ENCODE measurements at regions not wholly inside any gene's neighbourhood (a gene's known extent, or its start where the extent isn't known, plus 50 kb on each side); places are given as distances from the start of the nearest gene placed in this dataset.

- Histone ChIP-seq H3K36me3 (ENCODE audit: insufficient read depth, low read length) (no peaks in the 10 kb centered on the region), H3K27ac (ENCODE audit: low read depth, low read length) (no peak overlapping the region), H3K4me3 (ENCODE audit: low read length in 2 of 2) (no peak overlapping the region), H3K27me3 (ENCODE audit: insufficient read depth, low read length) (no peaks in the 10 kb centered on the region), H3K4me1 (ENCODE audit: insufficient read depth, low read length) (peaks cover 46% of the 10 kb centered on the region), H3K9me3 (ENCODE audit: control insufficient read depth in 1 of 2, low read length in 2 of 2) (no peaks in the 10 kb centered on the region)
- Mint-ChIP-seq H3K9me3 (no peaks in the 10 kb centered on the region), H3K27me3 (no peaks in the 10 kb centered on the region), H3K4me3 (no peak overlapping the region), H3K36me3 (no peaks in the 10 kb centered on the region), H3K27ac (no peak overlapping the region), H3K4me1 (peaks cover 0 to 12% (median 11%) of the 10 kb centered on the region in 4 donors)
- ChIA-PET POLR2A (ENCODE audit: partially characterized antibody) (no interaction called here), CTCF (ENCODE audit: partially characterized antibody) (interaction anchor here (3.7 kb wide), 1 partner anchor 55 kb away, joined by 11 read pairs; no protein-coding TSS in a partner anchor)
- no peak for DNase-seq
- intact Hi-C loops (cut with micrococcal nuclease) = loop anchor here (10.0 kb wide), 1 partner anchor 330 kb away; the partner anchor contains the start of gene IFIT5
Measured at GRCh38 chr10:89085153-89085552, 94.6 kb downstream of the FAS start.

- no peak for DNase-seq
- no peaks in the 10 kb centered on the region for H3K9me3 Mint-ChIP-seq
- Histone ChIP-seq H3K36me3 (ENCODE audit: insufficient read depth, low read length) (no peaks in the 10 kb centered on the region), H3K27me3 (ENCODE audit: insufficient read depth, low read length) (no peaks in the 10 kb centered on the region), H3K9me3 (ENCODE audit: control insufficient read depth in 1 of 2, low read length in 2 of 2) (no peaks in the 10 kb centered on the region), H3K27ac (ENCODE audit: low read depth, low read length) (no peak overlapping the region), H3K4me3 (ENCODE audit: low read length in 2 of 2) (no peak overlapping the region), H3K4me1 (ENCODE audit: insufficient read depth, low read length) (peaks cover 41% of the 10 kb centered on the region)
- no peak overlapping the region for H3K4me3 Mint-ChIP-seq
- intact Hi-C loops (cut with micrococcal nuclease) = loop anchor here (5.0 to 10.0 kb wide), 2 partner anchors 50 to 333 kb away; partner anchors contain the start of gene IFIT5
- peaks cover 0 to 3% of the 10 kb centered on the region in 2 donors for H3K36me3 Mint-ChIP-seq
- no peaks in the 10 kb centered on the region for H3K27me3 Mint-ChIP-seq
- H3K27ac Mint-ChIP-seq = peak overlapping the region in 1 of 7 donors; percentile 1
- peaks cover 0 to 10% (median 9%) of the 10 kb centered on the region in 4 donors for H3K4me1 Mint-ChIP-seq
- POLR2A ChIA-PET (ENCODE audit: partially characterized antibody) = no interaction called here
- CTCF ChIA-PET (ENCODE audit: partially characterized antibody) = interaction anchor here (2.5 kb wide), 1 partner anchor 52 kb away, joined by 7 read pairs; no protein-coding TSS in a partner anchor
Measured at GRCh38 chr10:89082086-89082485, 91.5 kb downstream of the FAS start.

GRCh38 chr10:89080660-89081059, 90.1 kb downstream of the FAS start:
- Mint-ChIP-seq H3K36me3 (peaks cover 0 to 3% of the 10 kb centered on the region in 2 donors), H3K4me1 (peaks cover 0 to 9% (median 8%) of the 10 kb centered on the region in 4 donors), H3K27me3 (no peaks in the 10 kb centered on the region), H3K9me3 (no peaks in the 10 kb centered on the region), H3K27ac (peak overlapping the region in 1 of 7 donors; percentile 69), H3K4me3 (no peak overlapping the region)
- H3K27ac ChIP-seq (ENCODE audit: low read depth, low read length) = no peak overlapping the region
- POLR2A ChIA-PET (ENCODE audit: partially characterized antibody) = interaction anchor here (1.4 kb wide), 1 partner anchor 9 kb away, joined by 3 read pairs; no protein-coding TSS in a partner anchor
- H3K27me3 ChIP-seq (ENCODE audit: insufficient read depth, low read length) = no peaks in the 10 kb centered on the region
- peaks cover 32% of the 10 kb centered on the region for H3K4me1 ChIP-seq (ENCODE audit: insufficient read depth, low read length)
- no peaks in the 10 kb centered on the region for H3K36me3 ChIP-seq (ENCODE audit: insufficient read depth, low read length)
- CTCF ChIA-PET (ENCODE audit: partially characterized antibody) = interaction anchor here (1.0 to 1.7 kb wide), 2 partner anchors 17 to 51 kb away, joined by 4 to 10 read pairs; no protein-coding TSS in a partner anchor
- DNase-seq = no peak
- no peaks in the 10 kb centered on the region for H3K9me3 ChIP-seq (ENCODE audit: control insufficient read depth in 1 of 2, low read length in 2 of 2)
- intact Hi-C loops (cut with micrococcal nuclease) = loop anchor here (5.0 to 10.0 kb wide), 2 partner anchors 48 to 334 kb away; partner anchors contain the start of gene IFIT5
- no peak overlapping the region for H3K4me3 ChIP-seq (ENCODE audit: low read length in 2 of 2)

- CTCF ChIA-PET (ENCODE audit: partially characterized antibody) = interaction anchor here (1.7 kb wide), 1 partner anchor 50 kb away, joined by 10 read pairs; no protein-coding TSS in a partner anchor
- intact Hi-C loops (cut with micrococcal nuclease) = loop anchor here (5.0 to 10.0 kb wide), 2 partner anchors 48 to 335 kb away; partner anchors contain the start of gene IFIT5
- Mint-ChIP-seq H3K27me3 (no peaks in the 10 kb centered on the region), H3K4me1 (peaks cover 0 to 9% (median 8%) of the 10 kb centered on the region in 4 donors), H3K4me3 (no peak overlapping the region), H3K9me3 (no peaks in the 10 kb centered on the region), H3K36me3 (peaks cover 0 to 3% of the 10 kb centered on the region in 2 donors), H3K27ac (no peak overlapping the region)
- H3K27me3 ChIP-seq (ENCODE audit: insufficient read depth, low read length) = no peaks in the 10 kb centered on the region
- POLR2A ChIA-PET (ENCODE audit: partially characterized antibody) = interaction anchor here (0.6 to 1.4 kb wide), 2 partner anchors 10 to 92 kb away, joined by 3 to 4 read pairs; no protein-coding TSS in a partner anchor
- H3K36me3 ChIP-seq (ENCODE audit: insufficient read depth, low read length) = no peaks in the 10 kb centered on the region
- H3K4me1 ChIP-seq (ENCODE audit: insufficient read depth, low read length) = peaks cover 25% of the 10 kb centered on the region
- no peak for DNase-seq
- H3K4me3 ChIP-seq (ENCODE audit: low read length in 2 of 2) = no peak overlapping the region
- H3K27ac ChIP-seq (ENCODE audit: low read depth, low read length) = no peak overlapping the region
- no peaks in the 10 kb centered on the region for H3K9me3 ChIP-seq (ENCODE audit: control insufficient read depth in 1 of 2, low read length in 2 of 2)
Measured at GRCh38 chr10:89079961-89080360, 89.4 kb downstream of the FAS start.

- H3K4me3 ChIP-seq (ENCODE audit: low read length in 2 of 2) = no peak overlapping the region
- ChIA-PET CTCF (ENCODE audit: partially characterized antibody) (interaction anchor here (0.8 kb wide), 1 partner anchor 35 kb away, joined by 3 read pairs; no protein-coding TSS in a partner anchor), POLR2A (ENCODE audit: partially characterized antibody) (no interaction called here)
- H3K36me3 Mint-ChIP-seq = peaks cover 0 to 3% of the 10 kb centered on the region in 2 donors
- no peak for DNase-seq
- H3K4me1 Mint-ChIP-seq = peaks cover 0 to 9% (median 8%) of the 10 kb centered on the region in 4 donors
- H3K4me3 Mint-ChIP-seq = no peak overlapping the region
- H3K27ac ChIP-seq (ENCODE audit: low read depth, low read length) = no peak overlapping the region
- H3K9me3 Mint-ChIP-seq = no peaks in the 10 kb centered on the region
- H3K4me1 ChIP-seq (ENCODE audit: insufficient read depth, low read length) = peaks cover 17% of the 10 kb centered on the region
- no peaks in the 10 kb centered on the region for H3K9me3 ChIP-seq (ENCODE audit: control insufficient read depth in 1 of 2, low read length in 2 of 2)
- no peaks in the 10 kb centered on the region for H3K27me3 Mint-ChIP-seq
- H3K36me3 ChIP-seq (ENCODE audit: insufficient read depth, low read length) = no peaks in the 10 kb centered on the region
- intact Hi-C loops (cut with micrococcal nuclease) = no loop called here
- H3K27me3 ChIP-seq (ENCODE audit: insufficient read depth, low read length) = no peaks in the 10 kb centered on the region
- no peak overlapping the region for H3K27ac Mint-ChIP-seq
Measured at GRCh38 chr10:89078724-89079672, 88.4 kb downstream of the FAS start.

- H3K9me3 Mint-ChIP-seq = no peaks in the 10 kb centered on the region
- ChIA-PET POLR2A (ENCODE audit: partially characterized antibody) (no interaction called here), CTCF (ENCODE audit: partially characterized antibody) (no interaction called here)
- H3K4me3 ChIP-seq (ENCODE audit: low read length in 2 of 2) = no peak overlapping the region
- peaks cover 0 to 9% (median 5%) of the 10 kb centered on the region in 4 donors for H3K4me1 Mint-ChIP-seq
- intact Hi-C loops (cut with micrococcal nuclease) = no loop called here
- no peak overlapping the region for H3K4me3 Mint-ChIP-seq
- no peak for DNase-seq
- peaks cover 5% of the 10 kb centered on the region for H3K4me1 ChIP-seq (ENCODE audit: insufficient read depth, low read length)
- H3K27ac Mint-ChIP-seq = no peak overlapping the region
- H3K36me3 Mint-ChIP-seq = peaks cover 0 to 3% of the 10 kb centered on the region in 2 donors
- H3K27ac ChIP-seq (ENCODE audit: low read depth, low read length) = no peak overlapping the region
- no peaks in the 10 kb centered on the region for H3K9me3 ChIP-seq (ENCODE audit: control insufficient read depth in 1 of 2, low read length in 2 of 2)
- no peaks in the 10 kb centered on the region for H3K36me3 ChIP-seq (ENCODE audit: insufficient read depth, low read length)
- peaks cover 0 to 4% of the 10 kb centered on the region in 2 donors for H3K27me3 Mint-ChIP-seq
- no peaks in the 10 kb centered on the region for H3K27me3 ChIP-seq (ENCODE audit: insufficient read depth, low read length)
Measured at GRCh38 chr10:89076120-89076519, 85.5 kb downstream of the FAS start.

DNA sequence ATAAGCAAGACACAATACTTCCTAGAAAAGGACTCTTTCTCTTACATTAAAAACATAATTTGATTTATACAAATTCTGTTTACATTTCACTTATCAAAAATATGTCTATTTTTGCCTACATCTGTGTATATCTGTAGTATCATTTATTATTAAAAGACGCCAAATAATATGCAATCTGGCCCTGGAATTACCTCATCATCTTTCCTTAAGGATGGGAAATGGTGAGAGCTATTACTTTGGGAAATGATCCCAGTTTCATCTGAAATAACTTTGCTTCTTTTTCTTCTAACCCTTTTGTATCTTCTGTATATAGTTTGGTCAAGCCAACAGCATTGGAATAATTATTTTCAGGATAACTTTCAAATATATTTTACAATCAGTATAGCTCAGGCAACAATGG, 85.0 kb downstream of the FAS start:
- Histone ChIP-seq H3K4me1 (ENCODE audit: insufficient read depth, low read length) (peaks cover 3% of the 10 kb centered on the region), H3K27ac (ENCODE audit: low read depth, low read length) (no peak overlapping the region), H3K27me3 (ENCODE audit: insufficient read depth, low read length) (no peaks in the 10 kb centered on the region), H3K4me3 (ENCODE audit: low read length in 2 of 2) (no peak overlapping the region), H3K36me3 (ENCODE audit: insufficient read depth, low read length) (no peaks in the 10 kb centered on the region), H3K9me3 (ENCODE audit: control insufficient read depth in 1 of 2, low read length in 2 of 2) (no peaks in the 10 kb centered on the region)
- H3K4me1 Mint-ChIP-seq = peaks cover 0 to 7% (median 4%) of the 10 kb centered on the region in 4 donors
- ChIA-PET POLR2A (ENCODE audit: partially characterized antibody) (no interaction called here), CTCF (ENCODE audit: partially characterized antibody) (no interaction called here)
- H3K27me3 Mint-ChIP-seq = peaks cover 0 to 4% of the 10 kb centered on the region in 2 donors
- no peak overlapping the region for H3K27ac Mint-ChIP-seq
- peaks cover 0 to 3% of the 10 kb centered on the region in 2 donors for H3K36me3 Mint-ChIP-seq
- no peak for DNase-seq
- H3K9me3 Mint-ChIP-seq = no peaks in the 10 kb centered on the region
- intact Hi-C loops (cut with micrococcal nuclease) = no loop called here
- no peak overlapping the region for H3K4me3 Mint-ChIP-seq
